ENCODE measurements at regions not wholly inside any gene's neighbourhood (a gene's known extent, or its start where the extent isn't known, plus 50 kb on each side); places are given as distances from the start of the nearest gene placed in this dataset.

DNA sequence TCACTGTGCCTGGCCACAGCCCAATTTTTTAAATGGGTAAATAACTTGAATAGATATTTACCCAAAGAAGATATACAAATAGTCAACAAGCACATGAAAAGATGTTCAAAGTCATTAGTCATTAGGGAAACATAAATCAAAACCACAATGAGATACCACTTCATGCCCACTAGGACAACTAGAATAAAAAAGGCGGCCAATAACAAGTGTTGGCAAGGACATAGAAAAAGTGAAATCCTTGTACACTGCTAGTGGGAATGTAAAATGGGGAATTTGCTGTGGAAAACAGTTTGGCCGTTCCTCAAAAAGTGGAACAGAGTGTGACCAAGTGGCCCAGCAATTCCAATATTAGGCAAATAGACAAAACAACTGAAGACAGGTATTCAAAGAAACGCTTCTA lies 270.1 kb downstream of the TFCP2L1 start:
- TF ChIP-seq, protein P1, sequence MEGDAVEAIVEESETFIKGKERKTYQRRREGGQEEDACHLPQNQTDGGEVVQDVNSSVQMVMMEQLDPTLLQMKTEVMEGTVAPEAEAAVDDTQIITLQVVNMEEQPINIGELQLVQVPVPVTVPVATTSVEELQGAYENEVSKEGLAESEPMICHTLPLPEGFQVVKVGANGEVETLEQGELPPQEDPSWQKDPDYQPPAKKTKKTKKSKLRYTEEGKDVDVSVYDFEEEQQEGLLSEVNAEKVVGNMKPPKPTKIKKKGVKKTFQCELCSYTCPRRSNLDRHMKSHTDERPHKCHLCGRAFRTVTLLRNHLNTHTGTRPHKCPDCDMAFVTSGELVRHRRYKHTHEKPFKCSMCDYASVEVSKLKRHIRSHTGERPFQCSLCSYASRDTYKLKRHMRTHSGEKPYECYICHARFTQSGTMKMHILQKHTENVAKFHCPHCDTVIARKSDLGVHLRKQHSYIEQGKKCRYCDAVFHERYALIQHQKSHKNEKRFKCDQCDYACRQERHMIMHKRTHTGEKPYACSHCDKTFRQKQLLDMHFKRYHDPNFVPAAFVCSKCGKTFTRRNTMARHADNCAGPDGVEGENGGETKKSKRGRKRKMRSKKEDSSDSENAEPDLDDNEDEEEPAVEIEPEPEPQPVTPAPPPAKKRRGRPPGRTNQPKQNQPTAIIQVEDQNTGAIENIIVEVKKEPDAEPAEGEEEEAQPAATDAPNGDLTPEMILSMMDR (IDR thresholded peaks at IDR 0.05), result no peak
- no peak for TF ChIP-seq POLR2A (IDR thresholded peaks at IDR 0.05)
